RWPE1 (cell line): ENCODE measurements at regions not wholly inside any gene's neighbourhood (a gene's known extent, or its start where the extent isn't known, plus 50 kb on each side); places are given as distances from the start of the nearest gene placed in this dataset.

ENCODE experiments used
- CTCF ChIA-PET: fragments of 350-600 bp; sonication (Branson Sonifier 250); formaldehyde crosslinking; extraction: SDS; loops from one replicate; lab custom pipeline; 2021; lab: Yijun Ruan, JAX
- POLR2A ChIA-PET: fragments of 400-600 bp; formaldehyde crosslinking; extraction: SDS; loops from one replicate; lab custom pipeline; 2020; ENCODE audit warnings: antibody characterized with exemption; ENCODE audit not compliant: low non-redundant PET; lab: Yijun Ruan, JAX
- DNase-seq: peaks from one replicate; pipeline ENCODE4 v3.0.0; 2012; ENCODE audit warnings: low spot score
- H3K27ac ChIP-seq: fragments of 450-650 bp; 2 replicates; pipeline ENCODE4 v1.5.1; 2017
- TF ChIP-seq, protein P1 (sequence below): fragments of 450-650 bp; conservative IDR thresholded peaks from 2 replicates; pipeline ENCODE4 v1.5.1; 2017; ENCODE audit warnings: low read depth, mild to moderate bottlenecking

DNA sequence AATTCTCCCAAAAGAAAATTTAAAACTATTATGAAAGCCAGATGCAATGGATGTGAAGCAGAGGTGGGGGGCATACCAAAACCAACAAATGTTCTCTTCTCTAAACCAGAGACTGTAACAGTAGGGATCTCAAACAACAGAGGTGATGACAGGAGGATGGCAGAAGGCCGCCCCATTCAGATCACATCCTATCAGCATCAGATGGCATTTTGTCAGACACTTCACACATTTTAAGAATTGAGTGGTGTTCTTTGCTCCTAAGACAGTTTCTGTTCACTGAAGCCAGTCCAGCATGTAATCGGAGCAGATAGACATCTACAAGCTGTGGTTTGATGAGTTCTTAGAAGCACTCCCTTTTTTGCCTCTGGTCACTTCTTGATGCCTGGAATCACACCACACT is 59.6 kb upstream of the SRRM4 start:
- POLR2A ChIA-PET, result no interaction called here
- CTCF ChIA-PET, result no interaction called here
- H3K27ac ChIP-seq, result no peak overlapping the region
- no peak for DNase-seq
- TF ChIP-seq, protein P1, sequence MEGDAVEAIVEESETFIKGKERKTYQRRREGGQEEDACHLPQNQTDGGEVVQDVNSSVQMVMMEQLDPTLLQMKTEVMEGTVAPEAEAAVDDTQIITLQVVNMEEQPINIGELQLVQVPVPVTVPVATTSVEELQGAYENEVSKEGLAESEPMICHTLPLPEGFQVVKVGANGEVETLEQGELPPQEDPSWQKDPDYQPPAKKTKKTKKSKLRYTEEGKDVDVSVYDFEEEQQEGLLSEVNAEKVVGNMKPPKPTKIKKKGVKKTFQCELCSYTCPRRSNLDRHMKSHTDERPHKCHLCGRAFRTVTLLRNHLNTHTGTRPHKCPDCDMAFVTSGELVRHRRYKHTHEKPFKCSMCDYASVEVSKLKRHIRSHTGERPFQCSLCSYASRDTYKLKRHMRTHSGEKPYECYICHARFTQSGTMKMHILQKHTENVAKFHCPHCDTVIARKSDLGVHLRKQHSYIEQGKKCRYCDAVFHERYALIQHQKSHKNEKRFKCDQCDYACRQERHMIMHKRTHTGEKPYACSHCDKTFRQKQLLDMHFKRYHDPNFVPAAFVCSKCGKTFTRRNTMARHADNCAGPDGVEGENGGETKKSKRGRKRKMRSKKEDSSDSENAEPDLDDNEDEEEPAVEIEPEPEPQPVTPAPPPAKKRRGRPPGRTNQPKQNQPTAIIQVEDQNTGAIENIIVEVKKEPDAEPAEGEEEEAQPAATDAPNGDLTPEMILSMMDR, result no peak

- ChIA-PET POLR2A (no interaction called here), CTCF (no interaction called here)
- TF ChIP-seq, protein P1, result no peak
- H3K27ac ChIP-seq, result no peak overlapping the region
- DNase-seq, result no peak
These were observed 58.9 kb upstream of the SRRM4 start for GRCh38 chr12:118922405-118922804.

DNA sequence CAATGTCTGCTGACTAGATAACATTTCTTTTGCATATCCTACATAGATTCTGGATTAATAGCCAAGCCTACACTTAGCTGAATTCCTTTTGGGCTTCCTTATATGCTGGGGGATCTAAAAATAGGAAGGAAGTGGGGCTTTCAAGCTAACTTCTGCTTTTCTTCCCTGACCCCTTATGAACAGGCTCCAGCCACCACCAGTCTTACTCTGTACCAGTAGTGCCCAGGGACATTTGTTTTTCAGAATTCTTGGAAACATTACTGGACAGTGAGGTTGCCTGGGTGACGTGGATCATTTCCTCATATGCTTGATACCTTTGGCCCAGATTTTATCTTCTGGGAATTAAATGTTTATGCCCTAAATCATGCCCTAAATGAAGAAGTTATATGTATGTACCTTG is 55.9 kb upstream of the SRRM4 start:
- no peak for DNase-seq
- CTCF ChIA-PET, result no interaction called here

DNA sequence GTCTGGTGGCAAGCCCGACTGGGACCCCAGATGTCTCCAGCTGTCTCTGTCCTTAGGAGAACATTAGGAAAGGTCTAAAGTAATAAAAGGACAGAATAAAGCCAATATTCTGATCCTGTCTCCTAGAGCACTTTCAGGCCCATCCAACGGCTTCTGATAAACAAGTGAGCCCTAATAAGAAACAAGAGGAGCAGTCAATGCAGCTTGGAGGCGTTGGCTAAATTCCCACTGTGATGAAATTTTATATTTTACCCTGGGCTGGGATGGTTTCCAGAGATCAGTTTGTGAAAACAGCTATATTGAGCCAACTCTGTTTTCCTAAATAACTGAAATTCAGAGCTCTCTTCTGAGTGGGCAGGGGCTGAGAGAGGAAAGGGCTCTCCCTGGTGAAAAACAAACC is 55.5 kb upstream of the SRRM4 start:
- CTCF ChIA-PET, result no interaction called here
- H3K27ac ChIP-seq, result no peak overlapping the region
- POLR2A ChIA-PET, result no interaction called here
- DNase-seq, result no peak
- TF ChIP-seq, protein P1, result no peak

More for the DNA sequence above, 55.9 kb upstream of the SRRM4 start:
- no peak overlapping the region for H3K27ac ChIP-seq
- POLR2A ChIA-PET, result no interaction called here
- TF ChIP-seq, protein P1, result no peak
